ENCODE measurements at regions not wholly inside any gene's neighbourhood (a gene's known extent, or its start where the extent isn't known, plus 50 kb on each side); places are given as distances from the start of the nearest gene placed in this dataset.

DNA sequence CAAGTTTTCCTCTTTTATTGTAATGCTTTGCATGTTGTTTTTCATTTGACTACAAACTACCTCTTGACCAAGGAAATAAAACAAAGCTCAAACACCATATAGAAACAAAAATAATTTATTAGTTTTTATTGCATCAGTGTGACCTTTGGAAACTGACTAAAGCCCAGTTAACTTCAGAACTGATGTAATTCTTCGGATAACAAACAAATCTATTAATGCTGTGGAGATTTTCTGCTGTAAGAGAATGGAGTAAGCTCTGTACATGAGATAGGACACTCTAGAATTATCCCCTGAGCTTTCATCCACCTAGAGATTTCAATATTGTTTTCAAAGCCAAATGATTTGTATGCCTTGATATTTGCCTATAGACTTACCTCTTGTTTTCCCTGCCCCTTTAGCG is 154.0 kb upstream of the KCNK2 start:
- TF ChIP-seq, protein P1, sequence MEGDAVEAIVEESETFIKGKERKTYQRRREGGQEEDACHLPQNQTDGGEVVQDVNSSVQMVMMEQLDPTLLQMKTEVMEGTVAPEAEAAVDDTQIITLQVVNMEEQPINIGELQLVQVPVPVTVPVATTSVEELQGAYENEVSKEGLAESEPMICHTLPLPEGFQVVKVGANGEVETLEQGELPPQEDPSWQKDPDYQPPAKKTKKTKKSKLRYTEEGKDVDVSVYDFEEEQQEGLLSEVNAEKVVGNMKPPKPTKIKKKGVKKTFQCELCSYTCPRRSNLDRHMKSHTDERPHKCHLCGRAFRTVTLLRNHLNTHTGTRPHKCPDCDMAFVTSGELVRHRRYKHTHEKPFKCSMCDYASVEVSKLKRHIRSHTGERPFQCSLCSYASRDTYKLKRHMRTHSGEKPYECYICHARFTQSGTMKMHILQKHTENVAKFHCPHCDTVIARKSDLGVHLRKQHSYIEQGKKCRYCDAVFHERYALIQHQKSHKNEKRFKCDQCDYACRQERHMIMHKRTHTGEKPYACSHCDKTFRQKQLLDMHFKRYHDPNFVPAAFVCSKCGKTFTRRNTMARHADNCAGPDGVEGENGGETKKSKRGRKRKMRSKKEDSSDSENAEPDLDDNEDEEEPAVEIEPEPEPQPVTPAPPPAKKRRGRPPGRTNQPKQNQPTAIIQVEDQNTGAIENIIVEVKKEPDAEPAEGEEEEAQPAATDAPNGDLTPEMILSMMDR (conservative IDR thresholded peaks at IDR 0.05; ENCODE audit: low read length), result no peak
- TF ChIP-seq EZH2phosphoT487 (IDR thresholded peaks at IDR 0.05; ENCODE audit: borderline replicate concordance), result no peak
